ENCODE measurements at regions not wholly inside any gene's neighbourhood (a gene's known extent, or its start where the extent isn't known, plus 50 kb on each side); places are given as distances from the start of the nearest gene placed in this dataset.
A peak's percentile ranks its signal among the peaks of the same experiment; 100 is the strongest.

DNA sequence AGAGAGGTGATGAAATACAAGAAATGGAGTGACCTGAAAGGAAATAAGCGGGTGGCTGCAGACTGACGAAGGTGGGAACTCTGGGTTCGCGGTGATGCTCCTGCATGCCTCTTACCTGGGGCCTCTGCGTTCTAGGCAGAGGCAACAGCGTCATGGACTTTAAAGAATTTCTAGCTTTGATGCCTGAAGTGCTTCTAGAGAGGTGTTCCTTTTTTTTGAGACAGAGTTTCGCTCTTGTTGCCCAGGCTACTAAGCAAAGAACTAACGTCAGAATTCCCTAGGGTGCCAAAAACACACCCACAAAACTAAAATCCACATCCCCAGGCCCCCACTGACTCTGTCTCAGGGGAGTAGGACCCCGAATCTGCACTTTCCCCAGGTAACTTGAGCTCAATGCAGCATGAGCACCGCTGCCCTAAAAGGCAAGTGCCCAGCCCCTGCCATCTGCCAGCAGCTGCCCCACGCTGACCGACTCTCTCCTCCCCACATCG is 110.5 kb upstream of the ID2 start:
- DNase-seq (ENCODE audit: low read depth), result no peak

DNA sequence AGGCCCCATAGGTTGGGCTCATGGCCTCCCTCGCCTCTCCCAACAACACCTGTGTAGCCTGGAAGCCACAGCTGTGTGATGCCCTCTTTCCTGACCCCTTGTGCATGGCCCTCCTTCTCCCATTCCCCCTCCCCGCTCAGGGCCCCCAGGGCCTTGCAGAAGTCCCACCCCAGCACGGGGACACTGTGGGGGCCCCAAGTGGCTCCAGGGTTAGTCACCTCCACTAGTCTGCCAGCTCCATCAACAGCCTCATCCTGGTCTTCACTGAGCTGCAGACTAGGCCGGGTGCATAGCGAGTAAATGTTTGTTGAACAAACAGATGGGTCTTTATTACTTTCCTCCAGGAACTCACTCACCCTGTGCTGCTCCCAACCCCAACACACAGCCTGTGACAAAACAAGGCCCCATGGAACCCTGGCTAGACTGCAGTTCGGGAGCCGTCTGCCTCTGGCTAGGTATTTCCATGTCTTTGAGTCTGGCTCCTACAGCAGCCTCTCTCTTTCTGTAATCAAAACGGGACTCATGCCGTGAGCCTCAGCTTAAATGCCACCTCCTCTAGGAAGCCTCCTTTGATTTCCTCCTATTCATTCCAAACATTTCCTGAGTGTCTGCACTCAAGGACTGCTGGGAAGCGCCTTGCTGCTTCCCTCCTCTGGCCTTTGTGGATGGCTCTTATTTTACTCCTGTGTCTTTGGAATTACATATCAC is 109.9 kb upstream of the ID2 start:
- DNase-seq (ENCODE audit: low read depth), result no peak

DNA sequence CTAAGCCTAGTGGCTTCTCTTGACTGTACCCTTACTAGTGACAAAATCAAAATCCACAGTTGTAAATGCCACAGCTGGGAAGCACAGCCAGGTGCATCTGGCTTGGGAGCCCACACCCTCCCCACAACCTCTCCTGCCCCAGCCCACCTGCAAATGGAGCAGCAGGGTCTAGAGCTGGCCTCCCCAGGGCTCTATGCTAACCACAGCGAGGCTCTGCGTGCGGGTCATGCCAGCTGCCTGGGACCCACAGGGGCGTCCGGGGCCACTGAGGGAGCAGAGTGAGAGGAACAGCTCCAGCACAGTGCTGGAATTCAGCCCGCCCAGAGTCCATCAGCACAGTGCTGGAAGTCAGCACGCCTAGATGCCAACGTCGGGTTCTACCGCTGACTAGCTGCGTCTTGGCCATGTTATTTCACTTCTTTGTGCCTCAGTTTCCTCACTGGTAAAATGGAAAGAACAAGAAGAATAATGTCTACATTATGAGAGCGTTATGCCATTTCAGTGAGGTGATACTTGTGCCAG is 109.1 kb upstream of the ID2 start:
- DNase-seq (ENCODE audit: low read depth), result no peak

DNA sequence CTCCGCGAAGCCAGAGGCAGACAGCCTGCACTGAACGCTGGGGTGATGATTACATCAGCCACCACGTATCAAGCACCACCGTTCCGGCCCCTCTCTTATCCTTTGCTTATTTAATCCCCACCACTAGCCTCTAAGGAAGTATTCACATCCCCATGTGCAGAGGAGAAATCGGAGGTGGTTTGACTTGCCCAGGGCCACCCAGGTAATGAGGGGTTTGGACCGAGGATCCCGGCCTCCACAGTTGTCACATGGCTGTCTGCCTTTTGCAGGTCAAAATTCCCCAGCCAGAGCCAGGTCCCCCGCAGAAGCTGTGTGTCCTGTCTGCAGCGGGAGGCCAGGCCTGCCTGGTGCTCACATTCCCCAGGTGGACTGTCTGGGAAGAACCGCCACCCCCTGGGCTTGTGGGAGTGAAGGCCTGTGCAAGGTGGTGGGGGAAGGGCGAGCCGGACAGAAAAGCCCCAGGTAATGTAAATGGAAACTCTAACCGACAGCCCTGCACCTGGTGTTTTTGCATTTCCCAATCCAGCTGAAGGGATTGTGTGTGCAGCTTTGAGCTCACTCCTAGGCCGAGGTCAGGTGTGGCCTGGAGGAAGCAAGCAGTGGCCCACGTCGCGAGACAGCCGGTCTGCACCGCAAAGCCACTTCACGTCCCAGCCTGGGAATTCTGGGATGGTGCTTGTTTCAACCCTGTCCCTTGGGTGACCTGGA is 108.5 kb upstream of the ID2 start:
- DNase-seq (ENCODE audit: low read depth), result no peak

DNA sequence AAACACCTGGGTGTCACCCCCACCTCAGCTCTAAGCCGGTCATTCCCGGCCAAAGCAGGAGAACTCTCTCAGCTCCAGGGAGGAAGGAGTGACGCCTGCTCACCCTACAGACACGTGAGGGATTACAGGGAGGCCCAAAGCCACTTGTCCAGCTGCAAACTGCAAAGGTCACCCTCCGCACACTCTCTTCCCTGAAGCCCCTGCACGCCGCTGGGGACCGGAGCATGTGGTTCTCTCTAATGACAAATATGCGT is 108.0 kb upstream of the ID2 start:
- DNase-seq (ENCODE audit: low read depth), result no peak

DNA sequence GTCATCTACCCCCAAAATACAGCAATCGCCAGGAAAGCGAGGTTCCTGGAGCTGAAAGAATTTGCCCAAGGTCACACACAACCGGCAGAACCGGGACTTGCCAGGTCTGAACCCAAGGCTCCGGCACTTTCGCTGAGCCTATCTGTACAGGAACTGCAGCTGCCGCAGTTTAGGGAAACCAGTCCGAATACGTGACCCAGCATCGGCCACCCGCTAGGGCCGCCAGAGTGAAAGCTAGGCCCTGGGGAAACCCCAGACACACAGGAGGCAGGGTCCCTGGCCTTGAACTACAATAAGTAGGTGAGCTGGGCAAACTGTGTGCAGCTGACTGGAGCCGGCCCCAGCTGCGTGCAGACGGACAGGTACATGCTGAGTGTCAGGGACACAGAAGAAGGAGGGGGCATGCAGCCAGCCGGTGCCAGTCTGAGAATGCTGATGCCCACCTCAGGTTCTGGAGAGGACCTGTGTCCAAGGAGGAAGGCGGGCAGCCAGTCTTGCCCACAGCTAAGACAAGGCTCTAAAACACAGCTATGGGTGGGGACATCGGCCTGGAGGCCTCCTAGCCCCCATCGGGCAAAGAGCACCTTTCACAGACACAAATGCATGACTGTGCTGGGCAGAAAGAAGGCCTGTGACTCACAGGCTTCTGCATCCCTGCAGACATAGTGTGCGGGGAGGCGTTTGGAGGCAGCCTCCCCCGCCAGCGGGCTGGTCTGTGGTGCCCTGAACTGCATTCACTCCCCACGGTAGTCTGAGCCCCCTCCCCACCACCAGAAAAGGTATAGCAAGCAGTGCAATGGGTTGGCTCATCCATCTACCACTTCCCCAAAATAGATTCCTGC is 107.4 kb upstream of the ID2 start:
- no peak for DNase-seq (ENCODE audit: low read depth)

DNA sequence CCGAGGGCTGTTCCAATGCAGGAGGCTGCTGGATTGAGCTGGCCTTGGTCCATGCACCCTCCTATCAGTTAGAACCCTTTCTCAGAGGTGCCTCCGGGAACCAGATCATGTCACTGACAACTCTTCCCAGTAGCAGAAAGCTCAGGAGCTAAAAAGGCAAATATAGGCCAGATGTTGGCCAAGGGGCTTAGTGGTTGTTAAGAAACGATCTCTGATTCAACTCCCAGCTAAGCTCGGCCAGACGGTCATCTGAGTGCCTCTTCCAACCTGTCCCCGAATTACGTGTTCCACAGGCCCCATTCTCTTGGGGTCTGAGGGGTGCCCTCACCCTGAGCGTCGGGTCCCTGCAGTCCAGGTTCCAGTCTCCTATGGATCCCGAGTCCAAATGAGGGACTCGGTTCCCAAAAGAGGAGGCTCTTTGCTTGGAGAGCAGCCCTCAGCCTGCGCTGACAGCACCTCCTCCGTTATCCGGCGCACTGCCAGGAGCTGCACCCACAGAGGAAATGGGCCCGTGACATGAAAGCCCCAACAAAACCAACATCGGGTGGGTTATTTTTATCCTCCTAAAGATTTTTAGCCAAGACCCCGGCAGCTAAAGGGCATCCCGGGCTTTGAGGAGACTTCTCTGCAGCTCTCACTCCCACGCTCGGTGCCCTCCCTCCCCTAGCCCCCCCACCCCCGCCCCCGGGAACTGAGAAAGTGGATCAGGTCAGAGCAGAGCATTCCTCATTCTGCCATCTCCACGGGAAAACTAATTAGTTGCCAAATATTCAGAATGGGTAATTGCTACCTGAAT is 106.6 kb upstream of the ID2 start:
- DNase-seq (ENCODE audit: low read depth), result peak; percentile 25

DNA sequence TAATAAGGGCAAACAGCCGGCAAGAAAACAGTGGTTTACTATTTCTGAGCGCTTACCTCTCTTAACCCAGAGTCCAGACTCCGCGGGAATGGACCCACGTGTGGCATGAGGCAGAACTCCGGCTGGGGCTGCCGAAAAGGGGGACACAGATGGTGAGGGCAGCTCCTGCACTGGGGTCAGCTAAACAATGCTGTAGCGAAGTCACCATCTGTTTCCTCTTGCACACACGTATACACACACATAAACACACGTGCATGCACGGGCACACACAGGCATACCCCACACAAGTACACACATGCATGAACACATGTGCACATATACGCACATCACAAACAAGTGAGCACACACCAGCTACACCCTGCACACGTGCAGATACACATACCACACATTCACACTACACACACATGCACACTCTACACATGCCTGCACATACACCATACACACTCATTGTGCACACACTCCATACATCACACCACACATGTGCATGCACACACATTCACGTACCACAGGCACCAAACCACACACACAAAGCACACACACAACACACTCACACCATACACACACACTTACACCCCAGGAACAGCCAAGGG is 105.9 kb upstream of the ID2 start:
- no peak for DNase-seq (ENCODE audit: low read depth)

DNA sequence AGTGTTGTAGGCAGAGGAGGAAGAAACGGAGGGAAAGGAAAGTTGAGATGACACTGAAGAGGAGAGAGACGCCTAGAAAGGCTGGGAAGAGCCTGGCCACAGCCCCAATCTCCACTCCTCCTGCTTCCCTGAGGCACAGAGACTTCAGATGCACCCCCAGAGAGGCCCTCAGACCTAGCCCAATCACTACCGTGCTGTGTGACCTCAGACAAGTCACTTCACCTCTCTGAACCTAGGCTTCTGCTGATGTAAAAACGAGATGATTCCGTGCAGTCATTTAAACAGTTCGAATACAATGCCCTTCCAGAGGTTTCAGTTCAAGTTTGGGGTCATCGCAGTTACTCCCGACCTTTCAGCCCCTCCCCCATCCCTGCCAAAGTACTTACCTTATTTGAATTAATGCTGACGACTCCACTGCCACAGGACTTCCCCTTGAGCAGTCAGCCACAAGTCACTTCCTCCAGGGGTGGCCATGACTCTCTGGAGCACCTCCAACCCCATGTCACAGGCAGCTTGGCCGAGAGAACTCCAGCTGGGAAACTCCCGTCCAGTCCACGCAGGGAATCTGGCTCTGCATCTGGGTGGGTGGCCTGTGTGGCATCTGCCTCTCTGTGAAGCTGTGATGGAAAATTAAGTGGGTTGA is 105.2 kb upstream of the ID2 start:
- DNase-seq (ENCODE audit: low read depth), result no peak

DNA sequence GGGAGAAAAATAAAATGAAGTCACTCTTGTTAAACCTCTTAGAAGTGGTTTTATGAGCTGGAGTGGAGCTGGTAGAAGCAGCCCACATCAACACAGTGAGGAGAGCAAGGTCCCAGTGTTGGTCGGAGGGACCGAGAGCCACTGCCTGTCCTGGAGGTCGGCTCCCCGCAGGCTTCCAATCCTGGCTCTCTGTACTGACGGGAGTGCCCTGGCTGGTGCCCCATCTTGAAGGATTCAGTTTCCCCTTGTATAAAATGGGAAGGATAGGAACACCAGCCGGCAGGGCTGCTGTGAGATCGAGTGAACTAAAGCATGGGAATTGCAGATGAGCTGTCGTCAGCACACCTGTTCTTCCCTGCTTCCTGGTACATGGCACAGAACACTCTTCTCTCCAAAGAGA is 104.3 kb upstream of the ID2 start:
- no peak for DNase-seq (ENCODE audit: low read depth)

DNA sequence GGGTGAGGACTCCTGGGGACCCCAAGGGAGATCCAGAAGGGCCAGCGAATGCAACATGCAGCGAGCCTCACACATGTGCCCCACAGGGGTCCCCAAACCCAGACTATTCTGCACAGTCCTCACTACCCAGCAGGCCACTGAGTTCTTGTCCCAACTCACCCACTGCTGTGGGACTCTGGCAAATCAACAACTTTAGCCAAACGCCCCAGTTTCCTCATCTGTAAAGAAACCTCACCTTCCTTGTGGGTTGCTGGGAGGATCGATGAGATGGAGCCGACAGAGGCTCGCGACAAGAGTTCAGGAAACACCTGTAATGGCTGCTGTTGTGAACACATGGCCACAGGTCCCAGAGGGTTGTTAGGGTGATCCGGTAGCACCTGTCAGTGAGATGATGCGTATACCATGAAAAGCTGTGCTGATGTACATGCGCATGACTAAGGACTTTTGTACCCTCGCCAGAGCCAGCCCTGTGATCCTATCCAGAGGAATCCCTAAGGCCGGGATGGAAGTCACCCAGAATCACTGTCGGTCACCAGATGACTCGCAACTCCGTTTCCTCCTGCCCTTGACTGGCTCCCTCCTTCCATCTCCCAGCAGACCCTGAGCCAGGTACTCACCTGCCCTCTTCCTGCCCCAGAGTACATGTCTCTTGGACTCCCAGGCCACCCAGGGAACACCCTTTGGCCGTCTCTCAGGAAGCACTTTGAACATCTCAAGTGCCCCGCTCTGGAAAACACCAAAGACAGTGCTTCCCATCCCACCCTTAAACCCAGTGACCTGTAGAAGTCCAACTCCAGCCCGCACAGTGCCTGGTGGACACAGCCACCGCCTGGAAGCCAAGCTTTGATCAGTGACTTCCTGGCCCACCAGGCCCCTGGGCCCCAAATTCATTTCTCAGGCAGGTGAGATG is 103.3 kb upstream of the ID2 start:
- no peak for DNase-seq (ENCODE audit: low read depth)

DNA sequence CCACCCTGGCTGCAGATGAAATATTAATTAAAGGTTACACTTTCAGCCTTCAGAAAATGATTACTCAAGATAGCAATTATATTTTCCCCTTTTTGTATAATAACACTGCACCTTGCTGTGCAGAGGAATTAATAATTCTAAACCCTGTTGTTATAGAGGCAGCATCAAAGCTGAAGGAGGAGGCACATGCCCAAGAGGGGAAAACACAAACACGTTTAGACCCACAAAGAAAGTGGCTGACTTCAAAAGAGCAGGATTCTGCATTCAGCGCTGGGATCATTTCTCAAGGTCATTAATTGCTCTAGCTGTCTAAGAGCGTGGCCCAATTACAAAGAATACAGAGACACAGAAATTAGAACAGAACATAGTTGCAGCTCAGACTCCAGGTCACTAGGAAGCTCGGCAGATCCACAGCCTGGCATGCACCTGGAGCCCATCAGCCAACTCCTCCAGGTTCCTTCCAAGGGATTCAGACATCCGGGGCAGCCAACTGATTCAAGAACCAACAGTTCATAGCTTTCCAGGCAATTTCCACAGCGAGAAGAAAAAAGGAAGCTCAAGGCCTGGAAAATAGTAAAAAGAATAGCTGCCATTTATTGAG is 102.3 kb upstream of the ID2 start:
- DNase-seq (ENCODE audit: low read depth), result no peak

DNA sequence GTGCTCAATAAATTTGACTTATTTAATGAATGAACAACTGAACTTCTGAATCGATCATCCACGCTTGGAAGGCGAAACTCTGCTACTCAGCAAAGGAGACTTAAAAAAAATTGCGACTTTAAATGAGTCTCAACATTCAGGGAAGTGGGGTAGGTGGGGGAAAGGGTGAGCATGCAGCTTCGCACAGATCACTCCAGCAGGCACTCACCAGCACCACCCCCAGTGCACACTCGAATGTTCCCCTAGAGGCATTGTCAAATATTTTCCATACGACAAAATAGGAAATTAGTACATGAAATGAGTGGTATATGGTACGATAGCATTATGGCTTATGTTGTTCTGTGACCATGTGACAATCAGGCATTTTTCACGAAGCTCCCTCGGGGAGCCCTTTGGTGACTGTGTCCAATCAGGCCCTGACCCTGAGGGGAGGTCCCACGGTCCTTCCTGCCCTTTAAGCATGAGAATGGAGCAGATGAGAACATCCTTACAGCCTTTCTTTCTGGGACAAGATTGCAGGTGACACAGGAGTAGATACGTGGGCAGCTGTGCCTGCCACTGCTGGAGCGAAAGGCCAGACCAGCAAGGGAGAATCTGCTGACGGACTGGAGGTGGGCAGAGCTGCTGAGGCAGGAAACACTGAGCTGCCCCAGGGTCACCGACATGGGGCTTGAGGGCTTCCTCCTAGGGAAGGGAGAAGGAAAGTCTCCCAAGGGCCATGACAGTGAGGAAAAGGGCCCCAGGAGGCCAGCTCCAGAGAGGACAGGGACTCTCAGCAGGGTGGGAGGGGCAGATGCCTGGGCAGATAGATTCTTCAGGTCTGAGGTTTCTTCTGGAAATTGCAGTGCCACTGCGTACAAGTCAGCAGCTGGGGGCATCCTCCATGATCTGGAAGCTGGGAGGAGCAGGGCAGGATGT is 101.3 kb upstream of the ID2 start:
- DNase-seq (ENCODE audit: low read depth), result no peak

DNA sequence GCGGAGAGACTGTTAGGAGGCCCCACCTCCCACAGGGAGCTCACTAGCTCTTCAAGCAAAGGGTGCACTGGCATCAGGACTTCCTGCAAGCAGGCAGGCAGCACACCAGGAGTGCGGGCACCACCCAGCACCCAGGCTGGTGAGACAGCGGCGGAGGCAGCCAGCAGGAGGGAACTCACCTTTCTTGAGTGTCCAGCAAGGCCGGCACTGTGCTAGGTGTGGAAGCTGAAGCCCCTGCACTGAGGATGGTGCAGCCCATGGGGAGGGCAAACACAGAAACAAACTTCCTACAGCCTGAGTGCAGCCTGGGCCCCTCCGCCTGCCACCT is 100.7 kb upstream of the ID2 start:
- no peak for DNase-seq (ENCODE audit: low read depth)

DNA sequence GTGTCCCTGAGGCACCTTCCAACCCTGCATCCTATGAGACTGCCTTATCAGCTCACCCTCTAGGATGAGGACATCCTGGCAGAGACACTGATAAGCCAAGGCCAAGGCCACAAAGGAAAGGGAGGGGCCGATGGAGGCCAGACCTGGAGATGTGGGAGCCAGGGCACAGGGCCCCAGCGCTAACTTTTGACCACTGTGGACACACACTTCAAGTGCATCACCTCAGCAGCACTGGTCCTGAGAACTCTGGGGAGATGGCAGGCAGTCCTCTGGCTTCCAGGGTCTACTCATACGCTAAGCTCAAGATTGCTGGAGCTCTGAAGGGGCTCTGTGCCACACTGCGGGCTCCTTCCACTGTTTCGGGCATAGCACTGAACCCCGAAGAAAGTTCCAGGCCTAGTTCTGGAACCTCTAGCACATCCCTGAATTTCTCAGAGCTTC is 100.2 kb upstream of the ID2 start:
- no peak for DNase-seq (ENCODE audit: low read depth)

DNA sequence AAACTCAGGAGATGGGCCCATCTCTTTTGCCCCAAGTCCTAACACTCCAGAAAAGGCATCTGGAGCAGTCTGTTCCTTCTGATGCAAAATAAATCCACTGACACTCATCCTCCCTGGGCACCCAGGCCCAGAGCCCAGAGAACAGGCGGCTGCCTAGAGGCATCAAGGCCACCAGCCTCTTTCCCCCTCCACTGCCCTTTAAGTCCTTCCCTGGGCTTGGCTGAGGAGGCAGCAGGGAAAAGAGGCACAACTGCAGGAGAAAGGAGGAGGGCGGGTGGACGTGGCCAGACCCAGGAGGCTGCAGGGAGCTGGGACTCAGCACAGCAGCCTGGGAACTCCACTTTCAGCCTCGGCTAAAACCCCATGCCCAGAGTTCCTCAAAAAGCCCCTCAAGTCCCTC is 99.7 kb upstream of the ID2 start:
- DNase-seq (ENCODE audit: low read depth), result no peak

DNA sequence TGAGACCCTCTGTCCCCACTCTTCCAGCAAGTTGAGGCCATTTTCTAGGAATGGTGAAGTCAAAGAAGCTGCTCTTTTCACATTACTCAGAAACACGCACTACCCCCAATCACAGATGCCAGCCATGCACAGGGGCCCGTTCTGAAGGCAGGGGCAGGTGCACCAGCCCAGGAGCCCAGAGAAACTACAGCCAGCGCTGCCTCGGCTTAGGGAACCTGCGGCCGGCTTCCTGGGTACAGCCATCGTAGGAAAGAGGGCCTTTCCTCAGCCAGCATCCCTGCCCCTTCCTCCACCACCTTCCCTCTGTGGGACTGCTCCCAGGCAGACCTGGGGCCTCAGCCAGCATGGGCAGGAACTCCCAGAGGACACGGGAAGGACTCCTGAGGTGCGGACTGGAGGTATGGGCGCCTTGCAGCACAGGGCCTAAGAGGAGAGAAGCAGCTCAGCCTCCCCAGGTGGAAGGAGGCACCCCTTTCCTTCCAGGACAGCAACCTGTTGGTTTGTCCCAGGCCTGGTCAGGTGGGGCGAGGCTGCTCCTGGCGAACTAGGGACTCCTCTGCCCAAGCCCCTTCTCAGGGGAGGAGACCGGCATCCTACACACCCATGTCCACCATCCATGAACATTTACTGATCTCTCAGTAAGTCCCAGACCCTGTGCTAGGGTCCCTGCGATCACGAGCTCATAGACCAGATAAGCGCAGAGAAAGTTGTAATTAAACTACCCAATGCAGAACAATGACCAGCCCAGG is 99.0 kb upstream of the ID2 start:
- DNase-seq (ENCODE audit: low read depth), result no peak
